Endodermal cell (in vitro differentiated cells): ENCODE measurements at regions not wholly inside any gene's neighbourhood (a gene's known extent, or its start where the extent isn't known, plus 50 kb on each side); places are given as distances from the start of the nearest gene placed in this dataset.

ENCODE experiments used
- DNase-seq: peaks from one replicate; pipeline ENCODE4 v3.0.0-alpha.2; 2017
- H3K27ac ChIP-seq: 2 replicates; pipeline ENCODE4 v1.5.1; 2013; ENCODE audit warnings: mild to moderate bottlenecking, low read depth, low read length, moderate library complexity
- H3K27me3 ChIP-seq: 2 replicates; pipeline ENCODE4 v1.6.1; 2013; ENCODE audit warnings: mild to moderate bottlenecking, low read length, moderate library complexity; ENCODE audit not compliant: insufficient read depth, control insufficient read depth, poor library complexity, severe bottlenecking
- H3K36me3 ChIP-seq: 2 replicates; pipeline ENCODE4 v1.7.0; 2013; ENCODE audit warnings: mild to moderate bottlenecking, low read length, moderate library complexity; ENCODE audit not compliant: control insufficient read depth, insufficient read depth
- H3K4me1 ChIP-seq: one replicate; pipeline ENCODE4 v1.7.0; 2013; ENCODE audit warnings: low read length; ENCODE audit not compliant: control insufficient read depth, insufficient read depth
- H3K4me3 ChIP-seq: 2 replicates; pipeline ENCODE4 v1.5.1; 2013; ENCODE audit warnings: mild to moderate bottlenecking, low read length, moderate library complexity
- H3K9ac ChIP-seq: 2 replicates; pipeline ENCODE4 v1.6.1; 2013; ENCODE audit warnings: mild to moderate bottlenecking, low read length, moderate library complexity; ENCODE audit not compliant: poor library complexity, severe bottlenecking; ENCODE audit errors: extremely low read depth
- H3K9me3 ChIP-seq: 2 replicates; pipeline ENCODE4 v1.6.1; 2013; ENCODE audit warnings: mild to moderate bottlenecking, low read length, moderate library complexity; ENCODE audit not compliant: control insufficient read depth
- H3K27ac Mint-ChIP-seq: 2 replicates; pipeline ENCODE4 v1.8.0; 2020; ENCODE audit warnings: mixed read lengths
- H3K27me3 Mint-ChIP-seq: 2 replicates; pipeline ENCODE4 v1.8.0; 2021; ENCODE audit warnings: mild to moderate bottlenecking, mixed read lengths; ENCODE audit not compliant: insufficient read depth
- H3K36me3 Mint-ChIP-seq: 2 replicates; pipeline ENCODE4 v1.8.0; 2020; ENCODE audit warnings: low read depth, mixed read lengths
- H3K4me1 Mint-ChIP-seq: 2 replicates; pipeline ENCODE4 v1.8.0; 2020; ENCODE audit warnings: mixed read lengths
- H3K4me3 Mint-ChIP-seq: 2 replicates; pipeline ENCODE4 v1.8.0; 2020; ENCODE audit warnings: mild to moderate bottlenecking, moderate library complexity, mixed read lengths
- H3K9me3 Mint-ChIP-seq: 2 replicates; pipeline ENCODE4 v1.8.0; 2020; ENCODE audit warnings: mild to moderate bottlenecking, mixed read lengths
- WGBS, 2 experiments: methylation state at CpG; one replicate each; pipeline versions ENCODE4 v1.1.5 to v1.1.7; 2013; ENCODE audit warnings: missing lambda C conversion rate in 2 of 2, mixed read lengths in 1 of 2; ENCODE audit not compliant: insufficient coverage in 1 of 2, insufficient read length in 1 of 2; 5-methylcytosine and 5-hydroxymethylcytosine counted together
- TF ChIP-seq, protein P1 (sequence below): fragments of 200-600 bp; sonication (generic); conservative IDR thresholded peaks from 2 replicates; pipeline ENCODE4 v1.5.0; 2021; ENCODE audit warnings: antibody characterized with exemption, mild to moderate bottlenecking

DNA sequence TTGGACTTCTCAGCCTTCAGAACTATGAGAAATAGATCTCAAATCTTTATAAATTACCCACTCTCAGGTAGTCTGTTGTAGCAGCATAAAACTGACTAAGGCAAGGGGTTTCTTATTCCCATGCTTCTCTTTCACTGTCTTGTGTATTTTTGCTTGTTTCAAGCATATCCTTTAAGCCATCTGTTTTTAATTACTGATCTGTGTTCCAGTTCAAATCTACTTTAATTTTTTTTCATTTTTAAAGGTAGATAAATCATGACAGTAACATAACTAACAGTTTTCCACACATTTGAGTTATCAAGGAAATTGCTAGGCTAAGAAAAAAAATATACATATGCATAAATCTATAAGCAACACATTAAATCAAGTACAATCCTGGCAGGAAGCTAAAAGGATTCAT, 317.9 kb upstream of the TNP1 start:
- no peak for DNase-seq
- TF ChIP-seq, protein P1, sequence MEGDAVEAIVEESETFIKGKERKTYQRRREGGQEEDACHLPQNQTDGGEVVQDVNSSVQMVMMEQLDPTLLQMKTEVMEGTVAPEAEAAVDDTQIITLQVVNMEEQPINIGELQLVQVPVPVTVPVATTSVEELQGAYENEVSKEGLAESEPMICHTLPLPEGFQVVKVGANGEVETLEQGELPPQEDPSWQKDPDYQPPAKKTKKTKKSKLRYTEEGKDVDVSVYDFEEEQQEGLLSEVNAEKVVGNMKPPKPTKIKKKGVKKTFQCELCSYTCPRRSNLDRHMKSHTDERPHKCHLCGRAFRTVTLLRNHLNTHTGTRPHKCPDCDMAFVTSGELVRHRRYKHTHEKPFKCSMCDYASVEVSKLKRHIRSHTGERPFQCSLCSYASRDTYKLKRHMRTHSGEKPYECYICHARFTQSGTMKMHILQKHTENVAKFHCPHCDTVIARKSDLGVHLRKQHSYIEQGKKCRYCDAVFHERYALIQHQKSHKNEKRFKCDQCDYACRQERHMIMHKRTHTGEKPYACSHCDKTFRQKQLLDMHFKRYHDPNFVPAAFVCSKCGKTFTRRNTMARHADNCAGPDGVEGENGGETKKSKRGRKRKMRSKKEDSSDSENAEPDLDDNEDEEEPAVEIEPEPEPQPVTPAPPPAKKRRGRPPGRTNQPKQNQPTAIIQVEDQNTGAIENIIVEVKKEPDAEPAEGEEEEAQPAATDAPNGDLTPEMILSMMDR: no peak
- H3K36me3 Mint-ChIP-seq: no peaks in the 10 kb centered on the region
- H3K27ac ChIP-seq: no peak overlapping the region
- H3K4me1 ChIP-seq: no peaks in the 10 kb centered on the region
- no peak overlapping the region for H3K4me3 ChIP-seq
- no peak overlapping the region for H3K4me3 Mint-ChIP-seq
- no peak overlapping the region for H3K27ac Mint-ChIP-seq
- peaks cover 29% of the 10 kb centered on the region for H3K9me3 Mint-ChIP-seq
- H3K9me3 ChIP-seq: peaks cover 43% of the 10 kb centered on the region
- no peaks in the 10 kb centered on the region for H3K36me3 ChIP-seq
- no peaks in the 10 kb centered on the region for H3K4me1 Mint-ChIP-seq
- no peak overlapping the region for H3K9ac ChIP-seq
- H3K27me3 ChIP-seq: no peaks in the 10 kb centered on the region
- H3K27me3 Mint-ChIP-seq: peaks cover 10% of the 10 kb centered on the region

DNA sequence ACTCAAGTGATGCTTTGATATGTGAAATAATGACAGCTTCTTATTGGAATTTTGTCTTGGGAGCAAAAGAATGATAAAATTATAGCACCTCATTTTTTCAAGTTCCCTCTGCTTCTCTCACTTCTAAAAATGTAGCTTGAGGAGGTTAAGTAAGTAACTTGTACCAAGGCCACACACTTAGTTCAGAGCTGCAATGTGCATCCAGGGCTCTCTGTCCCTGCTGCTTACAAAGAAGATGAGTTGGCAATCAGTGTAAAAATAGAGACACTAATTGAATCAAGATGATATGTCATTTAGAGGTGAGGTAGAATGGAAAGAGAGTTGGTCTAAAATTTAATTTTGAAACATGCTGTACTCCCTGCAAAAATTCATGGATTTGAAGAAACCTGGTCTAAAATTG, 312.0 kb upstream of the TNP1 start:
- Histone ChIP-seq H3K36me3 (no peaks in the 10 kb centered on the region), H3K27ac (no peak overlapping the region), H3K9me3 (peaks cover 24% of the 10 kb centered on the region), H3K9ac (no peak overlapping the region), H3K4me3 (no peak overlapping the region), H3K27me3 (peaks cover 4% of the 10 kb centered on the region), H3K4me1 (no peaks in the 10 kb centered on the region)
- Mint-ChIP-seq H3K9me3 (peaks cover 27% of the 10 kb centered on the region), H3K27me3 (peaks cover 15% of the 10 kb centered on the region), H3K4me3 (no peak overlapping the region), H3K36me3 (no peaks in the 10 kb centered on the region), H3K4me1 (no peaks in the 10 kb centered on the region), H3K27ac (no peak overlapping the region)
- TF ChIP-seq, protein P1: no peak
- DNase-seq: no peak

DNA sequence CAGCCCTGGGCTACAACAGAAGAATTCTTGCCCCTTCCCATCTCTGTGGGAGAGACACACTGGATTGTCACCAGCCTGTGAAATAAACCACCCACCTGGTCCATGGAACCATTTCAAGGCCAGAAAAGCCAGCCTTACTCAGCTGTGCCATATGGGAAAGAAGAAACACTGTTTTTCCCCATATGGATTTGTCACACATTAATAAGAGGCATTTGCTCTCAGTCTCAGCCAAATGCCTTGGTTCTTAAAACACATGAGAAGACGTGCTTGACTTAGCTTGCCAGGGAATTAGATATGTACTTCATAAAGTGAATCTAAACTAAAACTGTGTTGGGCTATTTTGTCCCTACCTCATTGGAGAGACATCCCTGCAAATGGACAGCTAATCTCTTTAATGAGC, 308.6 kb upstream of the TNP1 start:
- Mint-ChIP-seq H3K4me3 (no peak overlapping the region), H3K27ac (no peak overlapping the region), H3K9me3 (peaks cover 10% of the 10 kb centered on the region), H3K4me1 (peaks cover 1% of the 10 kb centered on the region), H3K27me3 (peaks cover 12% of the 10 kb centered on the region), H3K36me3 (no peaks in the 10 kb centered on the region)
- Histone ChIP-seq H3K4me3 (no peak overlapping the region), H3K9ac (no peak overlapping the region), H3K27ac (no peak overlapping the region), H3K36me3 (no peaks in the 10 kb centered on the region), H3K4me1 (no peaks in the 10 kb centered on the region), H3K9me3 (no peaks in the 10 kb centered on the region), H3K27me3 (peaks cover 4% of the 10 kb centered on the region)
- TF ChIP-seq, protein P1: no peak
- DNase-seq: no peak
- 89 to 100% methylated on average over 1 of the region's 1 CpG for WGBS, 2 experiments
